CD4-positive, alpha-beta T cell treated with Interleukin-1 beta for 1 hour (primary cell): ENCODE measurements at regions not wholly inside any gene's neighbourhood (a gene's known extent, or its start where the extent isn't known, plus 50 kb on each side); places are given as distances from the start of the nearest gene placed in this dataset.

ENCODE experiments used
- DNase-seq, 2 donors: peaks; one replicate each; pipeline ENCODE4 v3.0.0-alpha.2; 2020 to 2022

DNA sequence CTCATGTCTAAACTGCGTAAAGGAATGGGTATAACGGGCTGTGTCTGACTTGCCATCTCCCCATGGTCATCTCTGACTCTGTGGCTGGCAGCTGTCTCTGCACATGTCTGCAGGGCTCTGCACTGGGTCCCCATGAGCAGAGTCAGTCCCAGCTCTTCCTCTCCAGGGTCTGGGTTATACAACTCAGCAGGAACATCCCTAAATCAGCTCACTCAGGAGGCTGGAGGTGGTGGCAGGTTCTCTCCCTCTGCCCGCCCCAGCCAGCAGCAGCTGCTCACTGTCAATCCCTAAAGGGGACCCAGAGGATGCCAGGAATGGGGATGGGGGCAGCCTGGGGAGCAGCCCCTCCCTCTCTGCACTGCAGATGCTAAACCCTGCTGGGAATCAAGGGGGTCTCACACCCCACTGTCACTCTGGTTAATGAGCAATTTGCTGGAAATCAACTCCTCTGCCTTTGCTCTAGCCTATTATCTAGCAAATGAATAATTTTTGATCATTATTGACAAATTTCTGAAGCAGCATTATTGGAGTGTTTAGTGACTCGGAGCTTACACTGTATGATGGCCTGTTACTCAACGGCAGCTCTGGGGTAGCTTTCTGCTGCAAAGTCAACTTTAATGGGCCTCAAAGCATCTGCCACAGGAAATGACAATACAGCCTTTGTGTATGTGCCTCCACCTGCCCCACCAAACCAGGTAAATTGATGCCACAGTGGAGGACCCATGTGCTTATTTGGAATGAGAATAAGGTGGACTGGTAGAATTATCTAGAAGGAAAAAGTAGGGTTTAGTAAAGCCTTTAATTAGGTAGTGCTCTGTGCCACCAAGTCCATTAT, 55.7 kb upstream of the SHANK2 start:
- DNase-seq = no peak

DNA sequence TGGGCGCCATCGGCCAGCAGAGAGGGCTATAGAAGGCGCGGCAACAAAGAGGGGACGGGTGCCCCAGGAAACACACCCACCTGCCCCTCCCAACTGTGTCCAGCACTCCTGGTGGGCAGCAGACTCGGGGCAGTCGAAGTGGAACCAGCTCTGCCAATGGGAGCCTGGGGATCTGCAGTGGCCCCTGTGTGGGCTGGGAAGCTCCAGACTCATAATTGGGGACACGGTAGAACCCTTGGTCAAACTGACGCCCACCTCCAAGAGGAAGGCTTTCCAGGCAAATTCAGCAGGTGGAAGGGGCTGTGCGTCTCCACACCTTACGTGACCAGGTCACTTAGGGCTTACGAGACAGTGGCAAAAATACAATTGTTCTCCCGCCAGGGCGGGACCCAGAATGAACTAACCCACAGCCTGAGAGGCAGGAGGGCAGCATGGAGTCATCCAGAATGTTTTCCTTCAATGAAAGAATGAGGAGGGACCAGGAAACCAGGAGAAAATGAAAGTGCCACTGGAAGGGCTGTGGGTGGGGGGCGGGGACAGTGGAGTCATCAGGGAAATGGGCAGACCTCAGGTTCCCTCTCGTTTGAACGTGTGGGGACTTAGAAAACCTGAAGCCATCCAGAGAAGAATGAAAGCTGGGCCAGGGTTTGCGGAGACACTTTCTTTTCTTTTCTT, 53.2 kb upstream of the SHANK2 start:
- no peak for DNase-seq

DNA sequence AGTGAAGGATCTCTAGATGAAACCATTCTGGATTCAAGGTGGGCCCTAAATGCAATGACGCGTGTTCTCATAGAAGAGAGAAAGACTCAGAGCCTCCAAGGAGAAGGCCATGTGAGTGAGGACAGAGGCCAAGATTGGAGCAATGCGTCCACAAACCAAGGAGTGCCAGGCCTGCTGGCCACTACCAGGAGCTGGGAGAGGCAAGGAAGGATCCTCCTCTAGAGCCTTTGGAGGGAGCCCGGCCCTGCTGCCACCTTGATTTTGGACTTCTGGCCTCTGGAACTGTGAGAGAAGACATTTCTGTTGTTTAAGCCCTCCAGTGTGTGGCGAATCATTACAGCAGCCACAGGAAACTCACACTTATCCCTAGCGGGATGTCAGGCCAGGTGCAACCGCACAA, 52.7 kb upstream of the SHANK2 start:
- DNase-seq = no peak

DNA sequence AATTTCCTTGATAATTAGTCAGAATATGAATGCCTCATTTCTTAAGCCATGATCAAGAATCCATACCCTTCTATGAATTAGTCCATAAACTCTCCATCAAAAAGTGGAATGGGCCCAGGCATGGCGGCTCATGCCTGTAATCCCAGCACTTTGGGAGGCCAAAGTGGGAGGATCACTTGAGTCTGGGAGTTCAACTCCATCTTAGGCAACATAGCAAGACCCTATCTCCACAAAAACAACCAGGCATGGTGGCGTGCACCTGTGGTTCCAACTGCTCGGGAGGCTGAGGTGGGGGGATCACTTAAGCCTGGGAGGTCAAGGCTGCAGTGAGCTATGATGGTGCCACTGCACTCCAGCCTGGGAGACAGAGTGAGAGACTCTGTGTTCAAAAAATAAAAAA, 52.1 kb upstream of the SHANK2 start:
- DNase-seq = no peak

DNA sequence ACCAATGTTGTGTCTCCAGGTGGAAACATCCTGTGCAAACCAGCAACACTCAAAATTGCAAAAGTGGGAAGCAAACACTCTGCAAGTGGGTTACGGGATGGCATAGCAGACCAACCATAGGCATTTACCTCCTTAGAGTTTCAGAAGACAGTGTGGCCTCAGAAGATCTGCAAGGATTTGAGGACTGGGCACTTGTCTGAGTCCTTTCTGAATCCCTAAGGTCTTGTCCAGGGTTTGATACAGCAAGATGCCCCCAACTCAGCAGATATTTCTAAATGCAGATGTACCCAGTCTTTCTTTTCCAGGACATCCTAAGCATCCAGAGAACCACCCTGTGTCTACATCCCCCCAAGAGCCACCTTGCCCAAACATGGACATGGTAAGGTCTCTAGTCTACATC, 51.7 kb upstream of the SHANK2 start:
- no peak for DNase-seq

DNA sequence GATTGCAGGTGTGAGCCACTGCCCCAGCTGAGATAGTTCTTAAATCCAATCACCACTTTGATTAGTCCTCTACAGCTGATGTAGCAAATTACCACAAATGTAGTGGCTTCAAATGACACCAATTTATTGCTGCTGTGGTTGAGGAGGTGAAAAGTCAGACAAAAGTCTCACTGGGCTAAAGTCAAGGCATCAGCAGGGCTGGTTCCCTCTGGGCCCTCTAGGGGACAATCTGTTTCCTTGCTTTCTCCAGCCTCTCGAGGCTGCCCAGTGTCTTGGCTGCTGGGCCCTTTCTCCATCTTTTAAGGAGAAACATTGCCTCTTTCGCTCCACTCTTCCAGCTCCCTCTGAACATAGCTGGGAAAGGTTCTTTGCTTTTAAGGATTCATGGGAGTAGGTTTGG, 50.5 kb upstream of the SHANK2 start:
- no peak for DNase-seq

DNA sequence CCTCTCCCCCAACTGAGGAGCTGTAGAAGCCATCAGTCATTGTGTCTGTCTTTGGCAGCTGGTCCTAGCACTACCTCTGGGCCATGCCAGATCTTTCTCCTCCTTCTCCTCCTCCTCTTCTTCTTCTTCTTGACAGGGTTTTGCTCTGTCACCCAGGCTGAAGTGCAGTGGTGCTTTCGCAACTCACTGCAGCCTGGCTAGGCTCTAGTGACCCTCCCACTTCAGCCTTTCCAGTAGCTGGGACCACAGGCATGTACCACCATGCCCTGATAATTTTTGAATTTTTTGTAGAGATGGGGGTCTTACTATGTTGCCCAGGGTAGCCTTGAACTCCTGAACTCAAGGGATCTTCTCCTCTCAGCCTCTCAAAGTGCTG, 50.1 kb upstream of the SHANK2 start:
- DNase-seq = no peak
